ENCODE measurements at regions not wholly inside any gene's neighbourhood (a gene's known extent, or its start where the extent isn't known, plus 50 kb on each side); places are given as distances from the start of the nearest gene placed in this dataset.

- WGBS (ENCODE audit: insufficient coverage, low lambda C conversion rate): 71% methylated on average over 1 of the region's 2 CpGs
- H3K4me3 ChIP-seq (ENCODE audit: low read length): no peak overlapping the region
- H3K9me3 ChIP-seq (ENCODE audit: control insufficient read depth, low read depth, low read length): no peaks in the 10 kb centered on the region
- no peak for DNase-seq
- no peaks in the 10 kb centered on the region for H3K27me3 ChIP-seq (ENCODE audit: control insufficient read depth, insufficient read depth, low read length)
- H3K4me1 ChIP-seq (ENCODE audit: control insufficient read depth, insufficient read depth, low read length): peaks cover 9% of the 10 kb centered on the region
- H3K36me3 ChIP-seq (ENCODE audit: control insufficient read depth, insufficient read depth, low read length): no peaks in the 10 kb centered on the region
- no peak overlapping the region for H3K27ac ChIP-seq (ENCODE audit: low read length)
Observed at GRCh38 chr17:68792873-68793272, 162.3 kb downstream of the ABCA8 start.

GRCh38 chr17:68792042-68792685 lies 163.0 kb downstream of the ABCA8 start:
- Histone ChIP-seq H3K27me3 (ENCODE audit: control insufficient read depth, insufficient read depth, low read length) (no peaks in the 10 kb centered on the region), H3K4me3 (ENCODE audit: low read length) (no peak overlapping the region), H3K36me3 (ENCODE audit: control insufficient read depth, insufficient read depth, low read length) (no peaks in the 10 kb centered on the region), H3K9me3 (ENCODE audit: control insufficient read depth, low read depth, low read length) (no peaks in the 10 kb centered on the region), H3K4me1 (ENCODE audit: control insufficient read depth, insufficient read depth, low read length) (peaks cover 9% of the 10 kb centered on the region), H3K27ac (ENCODE audit: low read length) (no peak overlapping the region)
- DNase-seq: no peak
- 33% methylated on average over 1 of the region's 3 CpGs for WGBS (ENCODE audit: insufficient coverage, low lambda C conversion rate)

- WGBS (ENCODE audit: insufficient coverage, low lambda C conversion rate): 83% methylated on average over 2 of the region's 6 CpGs
- no peak overlapping the region for H3K27ac ChIP-seq (ENCODE audit: low read length)
- no peak for DNase-seq
Observed at GRCh38 chr17:68790931-68791330, 164.3 kb downstream of the ABCA8 start.

GRCh38 chr17:68790492-68790891 lies 164.7 kb downstream of the ABCA8 start:
- no peak for DNase-seq
- WGBS (ENCODE audit: insufficient coverage, low lambda C conversion rate): 80% methylated on average over 1 of the region's 3 CpGs
- no peaks in the 10 kb centered on the region for H3K9me3 ChIP-seq (ENCODE audit: control insufficient read depth, low read depth, low read length)
- no peaks in the 10 kb centered on the region for H3K36me3 ChIP-seq (ENCODE audit: control insufficient read depth, insufficient read depth, low read length)
- peaks cover 9% of the 10 kb centered on the region for H3K4me1 ChIP-seq (ENCODE audit: control insufficient read depth, insufficient read depth, low read length)
- H3K27ac ChIP-seq (ENCODE audit: low read length): no peak overlapping the region
- no peaks in the 10 kb centered on the region for H3K27me3 ChIP-seq (ENCODE audit: control insufficient read depth, insufficient read depth, low read length)
- H3K4me3 ChIP-seq (ENCODE audit: low read length): no peak overlapping the region

More at GRCh38 chr17:68790931-68791330, 164.3 kb downstream of the ABCA8 start:
- Histone ChIP-seq H3K4me3 (ENCODE audit: low read length) (no peak overlapping the region), H3K9me3 (ENCODE audit: control insufficient read depth, low read depth, low read length) (no peaks in the 10 kb centered on the region), H3K27me3 (ENCODE audit: control insufficient read depth, insufficient read depth, low read length) (no peaks in the 10 kb centered on the region), H3K36me3 (ENCODE audit: control insufficient read depth, insufficient read depth, low read length) (no peaks in the 10 kb centered on the region), H3K4me1 (ENCODE audit: control insufficient read depth, insufficient read depth, low read length) (peaks cover 9% of the 10 kb centered on the region)

GRCh38 chr17:68789203-68789962 lies 165.8 kb downstream of the ABCA8 start:
- no peaks in the 10 kb centered on the region for H3K36me3 ChIP-seq (ENCODE audit: control insufficient read depth, insufficient read depth, low read length)
- no peak for DNase-seq
- H3K9me3 ChIP-seq (ENCODE audit: control insufficient read depth, low read depth, low read length): no peaks in the 10 kb centered on the region
- H3K27ac ChIP-seq (ENCODE audit: low read length): no peak overlapping the region
- peaks cover 6% of the 10 kb centered on the region for H3K4me1 ChIP-seq (ENCODE audit: control insufficient read depth, insufficient read depth, low read length)
- no peaks in the 10 kb centered on the region for H3K27me3 ChIP-seq (ENCODE audit: control insufficient read depth, insufficient read depth, low read length)
- no CpG with 5 or more reads among the region's 2 CpGs for WGBS (ENCODE audit: insufficient coverage, low lambda C conversion rate)
- no peak overlapping the region for H3K4me3 ChIP-seq (ENCODE audit: low read length)

- no peaks in the 10 kb centered on the region for H3K27me3 ChIP-seq (ENCODE audit: control insufficient read depth, insufficient read depth, low read length)
- WGBS (ENCODE audit: insufficient coverage, low lambda C conversion rate): 86% methylated on average over 4 of the region's 7 CpGs
- H3K36me3 ChIP-seq (ENCODE audit: control insufficient read depth, insufficient read depth, low read length): no peaks in the 10 kb centered on the region
- no peaks in the 10 kb centered on the region for H3K9me3 ChIP-seq (ENCODE audit: control insufficient read depth, low read depth, low read length)
- H3K27ac ChIP-seq (ENCODE audit: low read length): no peak overlapping the region
- H3K4me1 ChIP-seq (ENCODE audit: control insufficient read depth, insufficient read depth, low read length): peaks cover 4% of the 10 kb centered on the region
- DNase-seq: no peak
- no peak overlapping the region for H3K4me3 ChIP-seq (ENCODE audit: low read length)
Observed at GRCh38 chr17:68785565-68786486, 169.4 kb downstream of the ABCA8 start.

GRCh38 chr17:68784431-68784830 lies 170.8 kb downstream of the ABCA8 start:
- Histone ChIP-seq H3K27me3 (ENCODE audit: control insufficient read depth, insufficient read depth, low read length) (no peaks in the 10 kb centered on the region), H3K9me3 (ENCODE audit: control insufficient read depth, low read depth, low read length) (no peaks in the 10 kb centered on the region), H3K36me3 (ENCODE audit: control insufficient read depth, insufficient read depth, low read length) (no peaks in the 10 kb centered on the region), H3K27ac (ENCODE audit: low read length) (no peak overlapping the region), H3K4me1 (ENCODE audit: control insufficient read depth, insufficient read depth, low read length) (peaks cover 4% of the 10 kb centered on the region), H3K4me3 (ENCODE audit: low read length) (no peak overlapping the region)
- peak in 1 of 2 donors; percentile 28 for DNase-seq
- 0% methylated on average over 1 of the region's 3 CpGs for WGBS (ENCODE audit: insufficient coverage, low lambda C conversion rate)

- no peak overlapping the region for H3K27ac ChIP-seq (ENCODE audit: low read length)
- no peak overlapping the region for H3K4me3 ChIP-seq (ENCODE audit: low read length)
- peaks cover 4% of the 10 kb centered on the region for H3K4me1 ChIP-seq (ENCODE audit: control insufficient read depth, insufficient read depth, low read length)
- no peaks in the 10 kb centered on the region for H3K27me3 ChIP-seq (ENCODE audit: control insufficient read depth, insufficient read depth, low read length)
- WGBS (ENCODE audit: insufficient coverage, low lambda C conversion rate): no CpG with 5 or more reads among the region's 4 CpGs
- no peaks in the 10 kb centered on the region for H3K9me3 ChIP-seq (ENCODE audit: control insufficient read depth, low read depth, low read length)
- H3K36me3 ChIP-seq (ENCODE audit: control insufficient read depth, insufficient read depth, low read length): no peaks in the 10 kb centered on the region
- no peak for DNase-seq
Observed at GRCh38 chr17:68783861-68784260, 171.3 kb downstream of the ABCA8 start.

- Histone ChIP-seq H3K4me1 (ENCODE audit: control insufficient read depth, insufficient read depth, low read length) (peaks cover 4% of the 10 kb centered on the region), H3K4me3 (ENCODE audit: low read length) (no peak overlapping the region), H3K36me3 (ENCODE audit: control insufficient read depth, insufficient read depth, low read length) (no peaks in the 10 kb centered on the region), H3K27me3 (ENCODE audit: control insufficient read depth, insufficient read depth, low read length) (no peaks in the 10 kb centered on the region), H3K9me3 (ENCODE audit: control insufficient read depth, low read depth, low read length) (no peaks in the 10 kb centered on the region), H3K27ac (ENCODE audit: low read length) (no peak overlapping the region)
- 100% methylated on average over 1 of the region's 1 CpG for WGBS (ENCODE audit: insufficient coverage, low lambda C conversion rate)
- DNase-seq: no peak
Observed at GRCh38 chr17:68782789-68783188, 172.4 kb downstream of the ABCA8 start.

- WGBS (ENCODE audit: insufficient coverage, low lambda C conversion rate): 92% methylated on average over 2 of the region's 4 CpGs
- H3K4me3 ChIP-seq (ENCODE audit: low read length): no peak overlapping the region
- no peak for DNase-seq
- no peaks in the 10 kb centered on the region for H3K9me3 ChIP-seq (ENCODE audit: control insufficient read depth, low read depth, low read length)
- no peaks in the 10 kb centered on the region for H3K27me3 ChIP-seq (ENCODE audit: control insufficient read depth, insufficient read depth, low read length)
- no peak overlapping the region for H3K27ac ChIP-seq (ENCODE audit: low read length)
- no peaks in the 10 kb centered on the region for H3K36me3 ChIP-seq (ENCODE audit: control insufficient read depth, insufficient read depth, low read length)
- H3K4me1 ChIP-seq (ENCODE audit: control insufficient read depth, insufficient read depth, low read length): peaks cover 6% of the 10 kb centered on the region
Observed at GRCh38 chr17:68780596-68780995, 174.6 kb downstream of the ABCA8 start.
